GM10248 (cell line): ENCODE measurements at regions not wholly inside any gene's neighbourhood (a gene's known extent, or its start where the extent isn't known, plus 50 kb on each side); places are given as distances from the start of the nearest gene placed in this dataset.

Experiments
- CTCF ChIA-PET: fragments of 300-600 bp; sonication (Branson Sonifier 250); formaldehyde crosslinking; extraction: SDS; loops from one replicate; lab custom pipeline; 2021; ENCODE audit warnings: antibody characterized with exemption; lab: Yijun Ruan, JAX
- POLR2A ChIA-PET: fragments of 350-650 bp; sonication (Branson Sonifier 250); formaldehyde crosslinking; extraction: SDS; loops from one replicate; lab custom pipeline; 2020; ENCODE audit warnings: antibody characterized with exemption; lab: Yijun Ruan, JAX
- DNase-seq: peaks from one replicate; pipeline ENCODE4 v3.0.0; 2012; ENCODE audit errors: extremely low spot score
- TF ChIP-seq, protein P1 (sequence below): IDR thresholded peaks from 2 replicates; pipeline ENCODE4 v1.5.1; 2012; ENCODE audit warnings: mild to moderate bottlenecking, low read depth; ENCODE audit errors: extremely low read depth, missing control alignments, control extremely low read depth

- CTCF ChIA-PET: no interaction called here
- no peak for DNase-seq
- POLR2A ChIA-PET: no interaction called here
- TF ChIP-seq, protein P1, sequence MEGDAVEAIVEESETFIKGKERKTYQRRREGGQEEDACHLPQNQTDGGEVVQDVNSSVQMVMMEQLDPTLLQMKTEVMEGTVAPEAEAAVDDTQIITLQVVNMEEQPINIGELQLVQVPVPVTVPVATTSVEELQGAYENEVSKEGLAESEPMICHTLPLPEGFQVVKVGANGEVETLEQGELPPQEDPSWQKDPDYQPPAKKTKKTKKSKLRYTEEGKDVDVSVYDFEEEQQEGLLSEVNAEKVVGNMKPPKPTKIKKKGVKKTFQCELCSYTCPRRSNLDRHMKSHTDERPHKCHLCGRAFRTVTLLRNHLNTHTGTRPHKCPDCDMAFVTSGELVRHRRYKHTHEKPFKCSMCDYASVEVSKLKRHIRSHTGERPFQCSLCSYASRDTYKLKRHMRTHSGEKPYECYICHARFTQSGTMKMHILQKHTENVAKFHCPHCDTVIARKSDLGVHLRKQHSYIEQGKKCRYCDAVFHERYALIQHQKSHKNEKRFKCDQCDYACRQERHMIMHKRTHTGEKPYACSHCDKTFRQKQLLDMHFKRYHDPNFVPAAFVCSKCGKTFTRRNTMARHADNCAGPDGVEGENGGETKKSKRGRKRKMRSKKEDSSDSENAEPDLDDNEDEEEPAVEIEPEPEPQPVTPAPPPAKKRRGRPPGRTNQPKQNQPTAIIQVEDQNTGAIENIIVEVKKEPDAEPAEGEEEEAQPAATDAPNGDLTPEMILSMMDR: no peak
These were observed 90.5 kb upstream of the LRRN1 start for GRCh38 chr3:3708769-3709115.

DNA sequence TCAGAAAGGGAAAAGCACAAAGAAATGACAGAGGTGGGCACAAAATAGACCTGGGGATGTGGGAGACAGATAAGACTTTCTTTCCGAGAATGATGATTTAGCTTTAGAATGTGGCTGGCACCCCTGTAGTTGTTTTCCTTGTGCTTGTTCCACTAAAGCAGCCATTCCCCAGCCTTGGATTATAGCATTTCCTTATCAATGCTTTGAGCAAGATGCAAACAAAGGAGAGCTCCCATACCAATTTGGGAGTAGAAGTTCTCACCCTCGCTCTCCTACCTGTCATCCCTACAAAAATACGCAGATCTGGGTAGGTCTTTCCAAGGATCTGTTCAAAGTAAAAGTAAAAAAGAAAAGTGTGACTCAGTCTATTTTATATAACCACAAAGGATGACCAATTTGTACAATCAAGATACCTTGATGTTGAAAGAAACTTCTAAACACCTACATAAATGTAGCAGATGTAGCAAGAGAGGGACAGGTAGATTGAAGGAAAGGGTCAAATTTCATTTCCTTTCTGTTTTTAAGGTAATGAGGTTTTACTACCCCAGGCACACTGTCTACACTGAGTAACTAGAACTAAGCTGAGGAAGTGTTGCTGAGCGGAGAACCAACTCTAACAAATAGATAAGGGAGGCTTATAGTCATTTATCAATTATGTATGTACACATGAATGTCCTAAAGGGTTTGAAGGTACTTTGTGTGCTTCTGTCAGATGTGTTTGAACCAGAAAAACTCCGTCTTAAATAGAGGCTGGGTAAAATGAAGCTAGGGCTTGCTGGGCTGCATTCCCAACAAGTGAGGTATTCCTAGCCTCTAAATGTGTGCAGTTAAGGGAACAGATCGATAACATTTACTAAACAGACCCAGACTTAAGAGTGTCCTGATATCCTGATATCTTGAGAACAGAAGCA lies 91.1 kb upstream of the LRRN1 start:
- ChIA-PET POLR2A (no interaction called here), CTCF (interaction anchor here (1.6 kb wide), 1 partner anchor 10 kb away, joined by 3 read pairs; no protein-coding TSS in a partner anchor)
- TF ChIP-seq, protein P1: no peak
- no peak for DNase-seq

GRCh38 chr3:3705090-3705775 lies 94.0 kb upstream of the LRRN1 start:
- TF ChIP-seq, protein P1: no peak
- no peak for DNase-seq
- CTCF ChIA-PET: no interaction called here
- POLR2A ChIA-PET: no interaction called here

DNA sequence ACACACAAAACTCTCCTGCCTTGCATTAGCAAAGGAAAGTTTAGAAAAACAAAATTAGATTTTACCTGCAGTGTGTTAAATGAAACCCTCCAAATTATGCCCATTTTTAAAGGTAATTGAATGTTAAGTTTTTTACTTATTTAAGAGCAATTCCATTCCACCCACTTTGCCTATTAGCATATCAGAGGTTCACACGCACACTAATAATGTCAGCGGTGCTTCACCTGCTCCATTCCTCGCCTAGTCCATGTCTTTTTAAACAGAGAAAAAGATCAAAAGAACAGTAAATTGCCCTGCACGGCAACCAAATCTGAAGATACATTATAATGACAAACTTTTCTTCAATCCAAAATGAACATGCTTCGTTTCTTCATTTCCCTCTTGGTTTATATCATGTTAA lies 97.3 kb upstream of the LRRN1 start:
- TF ChIP-seq, protein P1: no peak
- POLR2A ChIA-PET: no interaction called here
- CTCF ChIA-PET: no interaction called here
- DNase-seq: no peak

DNA sequence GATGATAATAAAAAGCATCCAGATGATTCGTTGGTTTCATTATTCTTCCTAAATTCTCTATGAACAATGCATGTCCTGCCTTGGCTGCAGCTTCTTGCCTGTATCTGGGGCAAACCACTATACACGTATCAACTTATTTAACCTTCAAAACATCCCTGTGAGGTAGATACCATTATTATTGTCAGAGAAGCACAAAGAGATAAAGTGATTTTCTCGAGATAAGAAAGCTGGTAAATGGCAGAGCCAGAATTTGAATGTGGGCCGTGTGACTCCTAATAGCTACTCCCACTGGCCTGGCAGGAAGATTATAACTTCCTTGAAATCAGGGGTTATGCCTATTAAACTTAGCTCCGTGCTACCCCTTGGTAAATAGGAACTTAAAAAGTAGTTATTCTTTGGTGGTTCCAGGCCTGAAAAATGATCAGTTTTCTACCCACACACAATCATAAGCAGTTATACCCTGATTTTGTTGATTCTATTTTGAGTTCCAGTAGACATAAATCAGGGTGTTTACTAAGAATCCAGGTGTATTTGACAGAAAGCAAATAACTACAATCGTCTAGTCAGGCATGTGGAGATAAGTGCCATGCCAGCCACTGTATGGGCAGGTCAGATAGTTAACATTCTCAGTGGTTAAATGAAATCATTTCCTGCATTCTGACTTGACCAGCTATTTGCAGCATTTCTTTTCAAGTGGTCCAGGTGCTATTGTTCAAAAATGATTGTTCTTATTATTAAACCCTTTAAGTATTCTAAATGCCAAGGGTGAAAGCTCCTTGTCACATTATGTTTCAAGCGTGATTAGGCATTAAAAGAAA lies 99.2 kb upstream of the LRRN1 start:
- no peak for DNase-seq
- POLR2A ChIA-PET: no interaction called here
- CTCF ChIA-PET: interaction anchor here (1.0 kb wide), 1 partner anchor 16 kb away, joined by 3 read pairs; no protein-coding TSS in a partner anchor
- TF ChIP-seq, protein P1: no peak

- DNase-seq: no peak
- CTCF ChIA-PET: no interaction called here
- POLR2A ChIA-PET: no interaction called here
- TF ChIP-seq, protein P1: no peak
These were observed 99.8 kb upstream of the LRRN1 start for GRCh38 chr3:3699407-3699806.
